HG02763 (cell line): ENCODE measurements at regions not wholly inside any gene's neighbourhood (a gene's known extent, or its start where the extent isn't known, plus 50 kb on each side); places are given as distances from the start of the nearest gene placed in this dataset.

ENCODE experiments used
- ATAC-seq: cut with Tn5 transposase; IDR thresholded peaks from one replicate; pipeline ENCODE4 v1.9.1; 2021; ENCODE audit warnings: mild to moderate bottlenecking, moderate library complexity; ENCODE audit not compliant: unreplicated experiment

GRCh38 chr6:43910638-43911353 is 140.8 kb downstream of the VEGFA start:
- no peak for ATAC-seq

- ATAC-seq = no peak
Measured at GRCh38 chr6:43910149-43910637, 140.2 kb downstream of the VEGFA start.

- no peak for ATAC-seq
Measured at GRCh38 chr6:43909474-43910148, 139.6 kb downstream of the VEGFA start.

GRCh38 chr6:43907789-43908472 is 137.9 kb downstream of the VEGFA start:
- no peak for ATAC-seq

- ATAC-seq = no peak
Measured at GRCh38 chr6:43907312-43907711, 137.3 kb downstream of the VEGFA start.

- ATAC-seq = no peak
Measured at GRCh38 chr6:43904311-43905123, 134.5 kb downstream of the VEGFA start.

GRCh38 chr6:43903739-43904290 is 133.8 kb downstream of the VEGFA start:
- ATAC-seq = no peak

- ATAC-seq = no peak
Measured at GRCh38 chr6:43901733-43902230, 131.8 kb downstream of the VEGFA start.

- no peak for ATAC-seq
Measured at GRCh38 chr6:43900916-43901732, 131.1 kb downstream of the VEGFA start.

- no peak for ATAC-seq
Measured at GRCh38 chr6:43900560-43900915, 130.5 kb downstream of the VEGFA start.

GRCh38 chr6:43899830-43900229 is 129.8 kb downstream of the VEGFA start:
- ATAC-seq = no peak

GRCh38 chr6:43898358-43899131 is 128.5 kb downstream of the VEGFA start:
- no peak for ATAC-seq

- ATAC-seq = no peak
Measured at GRCh38 chr6:43897571-43898302, 127.7 kb downstream of the VEGFA start.

- ATAC-seq = no peak
Measured at GRCh38 chr6:43896329-43897255, 126.6 kb downstream of the VEGFA start.

- no peak for ATAC-seq
Measured at GRCh38 chr6:43895656-43896328, 125.8 kb downstream of the VEGFA start.

GRCh38 chr6:43893073-43893472 is 123.1 kb downstream of the VEGFA start:
- ATAC-seq = no peak
